ENCODE measurements at regions not wholly inside any gene's neighbourhood (a gene's known extent, or its start where the extent isn't known, plus 50 kb on each side); places are given as distances from the start of the nearest gene placed in this dataset.

- TF ChIP-seq CTCF (IDR thresholded peaks at IDR 0.05; ENCODE audit: low read depth, low read length, missing control alignments) = no peak
Measured at GRCh38 chr4:152223600-152223999, 312.3 kb downstream of the FBXW7 start.

GRCh38 chr4:152221816-152222516 is 313.9 kb downstream of the FBXW7 start:
- no peak for DNase-seq
- Histone ChIP-seq H3K27ac (no peak overlapping the region), H3K27me3 (replicated peaks) (no peaks in the 10 kb centered on the region), H3K36me3 (replicated peaks) (no peaks in the 10 kb centered on the region), H3K4me3 (ENCODE audit: low read depth, low read length) (no peak overlapping the region)
- in situ Hi-C loops (cut with HindIII; ENCODE audit: low pct_ligation_motif_present, low sequenced_read_pairs) = no loop called here
- TF ChIP-seq CTCF (IDR thresholded peaks at IDR 0.05; ENCODE audit: low read depth, low read length, missing control alignments) = no peak

More at GRCh38 chr4:152223600-152223999, 312.3 kb downstream of the FBXW7 start:
- H3K36me3 ChIP-seq (replicated peaks) = no peaks in the 10 kb centered on the region
- no peak for DNase-seq
- H3K4me3 ChIP-seq (ENCODE audit: low read depth, low read length) = no peak overlapping the region
- H3K27me3 ChIP-seq (replicated peaks) = no peaks in the 10 kb centered on the region
- in situ Hi-C loops (cut with HindIII; ENCODE audit: low pct_ligation_motif_present, low sequenced_read_pairs) = no loop called here
- no peak overlapping the region for H3K27ac ChIP-seq

GRCh38 chr4:152220201-152220666 is 315.7 kb downstream of the FBXW7 start:
- no peak for TF ChIP-seq CTCF (IDR thresholded peaks at IDR 0.05; ENCODE audit: low read depth, low read length, missing control alignments)
- no peak for DNase-seq
- H3K27me3 ChIP-seq (replicated peaks) = no peaks in the 10 kb centered on the region
- in situ Hi-C loops (cut with HindIII; ENCODE audit: low pct_ligation_motif_present, low sequenced_read_pairs) = no loop called here
- H3K36me3 ChIP-seq (replicated peaks) = no peaks in the 10 kb centered on the region
- no peak overlapping the region for H3K27ac ChIP-seq
- H3K4me3 ChIP-seq (ENCODE audit: low read depth, low read length) = no peak overlapping the region

GRCh38 chr4:152218576-152218975 is 317.3 kb downstream of the FBXW7 start:
- TF ChIP-seq CTCF (IDR thresholded peaks at IDR 0.05; ENCODE audit: low read depth, low read length, missing control alignments) = no peak
- Histone ChIP-seq H3K4me3 (ENCODE audit: low read depth, low read length) (no peak overlapping the region), H3K27me3 (replicated peaks) (no peaks in the 10 kb centered on the region), H3K36me3 (replicated peaks) (no peaks in the 10 kb centered on the region), H3K27ac (no peak overlapping the region)
- in situ Hi-C loops (cut with HindIII; ENCODE audit: low pct_ligation_motif_present, low sequenced_read_pairs) = no loop called here
- no peak for DNase-seq

GRCh38 chr4:152217896-152218295 is 318.0 kb downstream of the FBXW7 start:
- in situ Hi-C loops (cut with HindIII; ENCODE audit: low pct_ligation_motif_present, low sequenced_read_pairs) = no loop called here
- no peak overlapping the region for H3K27ac ChIP-seq
- TF ChIP-seq CTCF (IDR thresholded peaks at IDR 0.05; ENCODE audit: low read depth, low read length, missing control alignments) = no peak
- H3K36me3 ChIP-seq (replicated peaks) = no peaks in the 10 kb centered on the region
- no peak for DNase-seq
- no peak overlapping the region for H3K4me3 ChIP-seq (ENCODE audit: low read depth, low read length)
- H3K27me3 ChIP-seq (replicated peaks) = no peaks in the 10 kb centered on the region
